ENCODE measurements at regions not wholly inside any gene's neighbourhood (a gene's known extent, or its start where the extent isn't known, plus 50 kb on each side); places are given as distances from the start of the nearest gene placed in this dataset.
"Not testable (repeated sequence)": the region's sequence is repeated elsewhere in the genome, so short reads cannot be mapped to it uniquely, and the experiment has no call there.

GRCh38 chr3:38952721-38953120 lies 99.0 kb downstream of the SCN11A start:
- WGBS = 96% methylated on average over 1 of the region's 1 CpG
- H3K4me1 ChIP-seq (ENCODE audit: control insufficient read depth in 4 of 4, insufficient read depth in 4 of 4, low read length in 3 of 4) = no peaks in the 10 kb centered on the region
- H3K27me3 ChIP-seq (ENCODE audit: control insufficient read depth in 4 of 4, insufficient read depth in 4 of 4, low read length in 3 of 4) = no peaks in the 10 kb centered on the region
- no peak overlapping the region for H3K27ac ChIP-seq (ENCODE audit: low read depth in 1 of 2, low read length in 2 of 2)
- TF ChIP-seq REST (IDR thresholded peaks at IDR 0.05) (no peak), RXRA (IDR thresholded peaks at IDR 0.05) (no peak)
- DNase-seq (ENCODE audit: low spot score) = no peak
- no peak overlapping the region for H3K4me3 ChIP-seq (ENCODE audit: low read depth in 1 of 3, low read length in 3 of 3)
- no peaks in the 10 kb centered on the region for H3K9me3 ChIP-seq (ENCODE audit: control insufficient read depth in 4 of 4, low read length in 3 of 4)
- no peaks in the 10 kb centered on the region for H3K36me3 ChIP-seq (ENCODE audit: control insufficient read depth in 4 of 4, insufficient read depth in 3 of 4, low read depth in 1 of 4, low read length in 3 of 4)
- H3K9ac ChIP-seq (ENCODE audit: low read depth in 1 of 2, low read length in 2 of 2) = no peak overlapping the region

GRCh38 chr3:38951167-38951566 lies 100.6 kb downstream of the SCN11A start:
- 98% methylated on average over 33 of the region's 33 CpGs for WGBS
- H3K9me3 ChIP-seq (ENCODE audit: control insufficient read depth in 4 of 4, low read length in 3 of 4); H3K27me3 ChIP-seq (ENCODE audit: control insufficient read depth in 4 of 4, insufficient read depth in 4 of 4, low read length in 3 of 4); DNase-seq (ENCODE audit: low spot score); H3K9ac ChIP-seq (ENCODE audit: low read depth in 1 of 2, low read length in 2 of 2); H3K27ac ChIP-seq (ENCODE audit: low read depth in 1 of 2, low read length in 2 of 2); H3K4me3 ChIP-seq (ENCODE audit: low read depth in 1 of 3, low read length in 3 of 3); H3K4me1 ChIP-seq (ENCODE audit: control insufficient read depth in 4 of 4, insufficient read depth in 4 of 4, low read length in 3 of 4); H3K36me3 ChIP-seq (ENCODE audit: control insufficient read depth in 4 of 4, insufficient read depth in 3 of 4, low read depth in 1 of 4, low read length in 3 of 4): not testable (repeated sequence)

GRCh38 chr3:38950581-38950980 lies 101.2 kb downstream of the SCN11A start:
- Histone ChIP-seq H3K9me3 (ENCODE audit: control insufficient read depth in 4 of 4, low read length in 3 of 4) (no peaks in the 10 kb centered on the region), H3K36me3 (ENCODE audit: control insufficient read depth in 4 of 4, insufficient read depth in 3 of 4, low read depth in 1 of 4, low read length in 3 of 4) (no peaks in the 10 kb centered on the region), H3K27ac (ENCODE audit: low read depth in 1 of 2, low read length in 2 of 2) (no peak overlapping the region), H3K9ac (ENCODE audit: low read depth in 1 of 2, low read length in 2 of 2) (no peak overlapping the region), H3K4me3 (ENCODE audit: low read depth in 1 of 3, low read length in 3 of 3) (no peak overlapping the region), H3K27me3 (ENCODE audit: control insufficient read depth in 4 of 4, insufficient read depth in 4 of 4, low read length in 3 of 4) (no peaks in the 10 kb centered on the region), H3K4me1 (ENCODE audit: control insufficient read depth in 4 of 4, insufficient read depth in 4 of 4, low read length in 3 of 4) (no peaks in the 10 kb centered on the region)
- TF ChIP-seq HNF4G (IDR thresholded peaks at IDR 0.05) (no peak), YY1 (IDR thresholded peaks at IDR 0.05) (no peak), HNF4A (conservative IDR thresholded peaks at IDR 0.05) (no peak)
- no peak for DNase-seq (ENCODE audit: low spot score)
- 88% methylated on average over 5 of the region's 5 CpGs for WGBS

GRCh38 chr3:38949994-38950393 lies 101.8 kb downstream of the SCN11A start:
- DNase-seq (ENCODE audit: low spot score) = no peak
- Histone ChIP-seq H3K9me3 (ENCODE audit: control insufficient read depth in 4 of 4, low read length in 3 of 4) (no peaks in the 10 kb centered on the region), H3K27me3 (ENCODE audit: control insufficient read depth in 4 of 4, insufficient read depth in 4 of 4, low read length in 3 of 4) (no peaks in the 10 kb centered on the region), H3K4me1 (ENCODE audit: control insufficient read depth in 4 of 4, insufficient read depth in 4 of 4, low read length in 3 of 4) (no peaks in the 10 kb centered on the region), H3K27ac (ENCODE audit: low read depth in 1 of 2, low read length in 2 of 2) (no peak overlapping the region), H3K36me3 (ENCODE audit: control insufficient read depth in 4 of 4, insufficient read depth in 3 of 4, low read depth in 1 of 4, low read length in 3 of 4) (no peaks in the 10 kb centered on the region), H3K4me3 (ENCODE audit: low read depth in 1 of 3, low read length in 3 of 3) (no peak overlapping the region), H3K9ac (ENCODE audit: low read depth in 1 of 2, low read length in 2 of 2) (no peak overlapping the region)
- TF ChIP-seq FOXA2 (IDR thresholded peaks at IDR 0.05) = no peak
- TF ChIP-seq HNF4G (IDR thresholded peaks at IDR 0.05) = no peak
- TF ChIP-seq MAX (IDR thresholded peaks at IDR 0.05) = no peak
- no peak for TF ChIP-seq YY1 (IDR thresholded peaks at IDR 0.05)
- TF ChIP-seq REST (IDR thresholded peaks at IDR 0.05) = no peak
- TF ChIP-seq SP1 (IDR thresholded peaks at IDR 0.05) = no peak
- no peak for TF ChIP-seq JUND (IDR thresholded peaks at IDR 0.05)
- no peak for TF ChIP-seq GABPA (IDR thresholded peaks at IDR 0.05 in 1 of 2, conservative IDR thresholded peaks at IDR 0.05 in 1 of 2)
- 89% methylated on average over 9 of the region's 9 CpGs for WGBS
